ENCODE measurements at regions not wholly inside any gene's neighbourhood (a gene's known extent, or its start where the extent isn't known, plus 50 kb on each side); places are given as distances from the start of the nearest gene placed in this dataset.

- no peaks in the 10 kb centered on the region for H3K36me3 ChIP-seq
- H3K4me1 ChIP-seq, result no peaks in the 10 kb centered on the region
- WGBS, 2 donors, result 19 to 22% methylated on average over 4 of the region's 4 CpGs
- H3K27ac ChIP-seq, result no peak overlapping the region
- DNase-seq (no peak), FAIRE-seq (no peak), ATAC-seq (no peak)
- no peak for TF ChIP-seq CTCF (IDR thresholded peaks at IDR 0.05)
- no peaks in the 10 kb centered on the region for H3K27me3 ChIP-seq
- no peak overlapping the region for H3K4me3 ChIP-seq
- intact Hi-C loops (cut with DNase I), result no loop called here
- no peaks in the 10 kb centered on the region for H3K9me3 ChIP-seq
Measured at GRCh38 chr11:93073508-93074280, 104.2 kb downstream of the MTNR1B start.

- WGBS, 2 donors, result 78 to 83% methylated on average over 10 of the region's 10 CpGs
Measured at GRCh38 chr11:93074352-93074751, 104.9 kb downstream of the MTNR1B start.

GRCh38 chr11:93075782-93076181, 106.3 kb downstream of the MTNR1B start:
- H3K9me3 ChIP-seq, result no peaks in the 10 kb centered on the region
- no peak for ATAC-seq
- 41 to 46% methylated on average over 4 of the region's 4 CpGs for WGBS, 2 donors
- no peak overlapping the region for H3K27ac ChIP-seq
- intact Hi-C loops (cut with DNase I), result no loop called here
- H3K27me3 ChIP-seq, result no peaks in the 10 kb centered on the region
- H3K4me3 ChIP-seq, result no peak overlapping the region
- H3K36me3 ChIP-seq, result no peaks in the 10 kb centered on the region
- no peak for DNase-seq
- TF ChIP-seq CTCF (IDR thresholded peaks at IDR 0.05), result no peak
- no peak for FAIRE-seq
- H3K4me1 ChIP-seq, result no peaks in the 10 kb centered on the region

More at GRCh38 chr11:93074352-93074751, 104.9 kb downstream of the MTNR1B start:
- intact Hi-C loops (cut with DNase I), result no loop called here
- Histone ChIP-seq H3K4me1 (no peaks in the 10 kb centered on the region), H3K27me3 (no peaks in the 10 kb centered on the region), H3K9me3 (no peaks in the 10 kb centered on the region), H3K27ac (no peak overlapping the region), H3K4me3 (no peak overlapping the region), H3K36me3 (no peaks in the 10 kb centered on the region)
- no peak for TF ChIP-seq CTCF (IDR thresholded peaks at IDR 0.05)
- no peak for DNase-seq
- no peak for FAIRE-seq
- no peak for ATAC-seq

- no peak overlapping the region for H3K27ac ChIP-seq
- FAIRE-seq, result no peak
- WGBS, 2 donors, result 84 to 85% methylated on average over 6 of the region's 6 CpGs
Measured at GRCh38 chr11:93080146-93080759, 110.8 kb downstream of the MTNR1B start.

More at GRCh38 chr11:93080146-93080759, 110.8 kb downstream of the MTNR1B start:
- H3K36me3 ChIP-seq, result no peaks in the 10 kb centered on the region
- no peaks in the 10 kb centered on the region for H3K27me3 ChIP-seq
- H3K4me3 ChIP-seq, result no peak overlapping the region
- no peaks in the 10 kb centered on the region for H3K9me3 ChIP-seq
- no peak for TF ChIP-seq CTCF (IDR thresholded peaks at IDR 0.05)
- intact Hi-C loops (cut with DNase I), result no loop called here
- no peaks in the 10 kb centered on the region for H3K4me1 ChIP-seq
- ATAC-seq, result no peak
- DNase-seq, result no peak

Measured in pancreas (tissue), 10 donors.